ENCODE measurements at regions not wholly inside any gene's neighbourhood (a gene's known extent, or its start where the extent isn't known, plus 50 kb on each side); places are given as distances from the start of the nearest gene placed in this dataset.

GRCh38 chr9:10917001-10917400 is 304.2 kb upstream of the PTPRD start:
- TF ChIP-seq POLR2A (IDR thresholded peaks at IDR 0.05) (no peak), CTCF (IDR thresholded peaks at IDR 0.05) (no peak)

Measured in gastroesophageal sphincter (tissue), 3 donors.